H1 (cell line): ENCODE measurements at regions not wholly inside any gene's neighbourhood (a gene's known extent, or its start where the extent isn't known, plus 50 kb on each side); places are given as distances from the start of the nearest gene placed in this dataset.

Experiments
- CEBPB ChIP-seq: IDR thresholded peaks from 2 replicates; pipeline ENCODE4 v1.6.1; 2012; ENCODE audit warnings: low read depth, low read length
- CHD7 ChIP-seq: fragments of 300-600 bp; sonication (generic); IDR thresholded peaks from 2 replicates; pipeline ENCODE4 v1.7.1; 2012; ENCODE audit warnings: low read length, moderate library complexity, mild to moderate bottlenecking, inconsistent platforms; ENCODE audit not compliant: insufficient replicate concordance
- CTCF ChIP-seq, 3 experiments: IDR thresholded peaks; 1 replicate in 2 of 3; 2 replicates in 1 of 3; pipeline versions ENCODE4 v1.5.1 to v1.6.1; 2011; ENCODE audit warnings: low read length in 3 of 3, mild to moderate bottlenecking in 3 of 3, inconsistent platforms in 2 of 3, low read depth in 1 of 3, moderate library complexity in 1 of 3; ENCODE audit not compliant: insufficient read depth in 1 of 3; ENCODE audit errors: control extremely low read depth in 1 of 3
- EP300 ChIP-seq, 2 experiments: IDR thresholded peaks; 1 replicate in 1 of 2; 2 replicates in 1 of 2; pipeline ENCODE4 v1.6.1; 2011 to 2012; ENCODE audit warnings: low read depth in 2 of 2, low read length in 2 of 2, mild to moderate bottlenecking in 2 of 2, borderline replicate concordance in 1 of 2, inconsistent platforms in 1 of 2, moderate library complexity in 1 of 2
- HDAC6 ChIP-seq: IDR thresholded peaks from one replicate; pipeline ENCODE4 v1.7.1; 2012; ENCODE audit warnings: low read depth, mild to moderate bottlenecking, inconsistent platforms, low read length, moderate library complexity
- JUND ChIP-seq: IDR thresholded peaks from 2 replicates; pipeline ENCODE4 v1.6.1; 2011; ENCODE audit warnings: mild to moderate bottlenecking, improper control_type of control experiment, low read length
- MAX ChIP-seq: IDR thresholded peaks from 2 replicates; pipeline ENCODE4 v1.6.1; 2012; ENCODE audit warnings: inconsistent platforms
- POLR2A ChIP-seq, 2 experiments: IDR thresholded peaks; 1 replicate in 1 of 2; 2 replicates in 1 of 2; pipeline ENCODE4 v1.6.1; 2011; ENCODE audit warnings: low read depth in 2 of 2, low read length in 2 of 2, mild to moderate bottlenecking in 2 of 2; ENCODE audit errors: control extremely low read depth in 1 of 2
- POLR2AphosphoS5 ChIP-seq: IDR thresholded peaks from 2 replicates; pipeline ENCODE4 v1.6.1; 2011; ENCODE audit warnings: low read depth, low read length
- RFX5 ChIP-seq: IDR thresholded peaks from 2 replicates; pipeline ENCODE4 v1.6.1; 2011; ENCODE audit warnings: low read depth, low read length, improper control_type of control experiment, borderline replicate concordance

GRCh38 chr10:65275296-65275695 lies 1650.5 kb upstream of the LRRTM3 start:
- TF ChIP-seq RFX5 (no peak), HDAC6 (no peak), CTCF (IDR thresholded peaks at IDR 0.05; ENCODE audit: control extremely low read depth in 1 of 3, insufficient read depth in 1 of 3, low read depth in 1 of 3, low read length in 3 of 3) (no peak), POLR2A (IDR thresholded peaks at IDR 0.05; ENCODE audit: control extremely low read depth in 1 of 2, low read depth in 2 of 2, low read length in 2 of 2) (no peak), JUND (no peak), EP300 (IDR thresholded peaks at IDR 0.05; ENCODE audit: borderline replicate concordance in 1 of 2, low read depth in 2 of 2, low read length in 2 of 2) (no peak), POLR2AphosphoS5 (no peak), CEBPB (no peak), MAX (no peak), CHD7 (no peak)
